Lower lobe of right lung (tissue), 2 donors: ENCODE measurements at regions not wholly inside any gene's neighbourhood (a gene's known extent, or its start where the extent isn't known, plus 50 kb on each side); places are given as distances from the start of the nearest gene placed in this dataset.

Experiments used
- ATAC-seq, 2 donors: fragments of 200-7000 bp; cut with Tn5 transposase; one replicate each; pipeline ENCODE4 v1.9.1; 2020 to 2022; ENCODE audit warnings: mild to moderate bottlenecking in 2 of 2, moderate library complexity in 2 of 2
- DNase-seq: peaks from one replicate; pipeline ENCODE4 v3.0.0-alpha.2; 2020
- H3K27ac ChIP-seq: fragments of 200-600 bp; one replicate; pipeline ENCODE4 v1.8.0; 2022
- H3K27me3 ChIP-seq: fragments of 200-600 bp; one replicate; pipeline ENCODE4 v1.8.0; 2022; ENCODE audit warnings: low read depth
- H3K36me3 ChIP-seq: fragments of 200-600 bp; one replicate; pipeline ENCODE4 v1.8.0; 2022; ENCODE audit warnings: mild to moderate bottlenecking
- H3K4me1 ChIP-seq: fragments of 200-600 bp; one replicate; pipeline ENCODE4 v1.8.0; 2022
- H3K4me3 ChIP-seq: fragments of 200-600 bp; one replicate; pipeline ENCODE4 v1.8.0; 2022; ENCODE audit warnings: mild to moderate bottlenecking
- H3K9me3 ChIP-seq: fragments of 200-600 bp; one replicate; pipeline ENCODE4 v1.8.0; 2022
- intact Hi-C: fragments of 100-400 bp; cut with DNase I; formaldehyde crosslinking; loops from one replicate; pipeline ENCODE4 v1.11.0; 2022
- TF ChIP-seq, protein P1 (sequence below): fragments of 200-600 bp; IDR thresholded peaks from one replicate; pipeline ENCODE4 v1.8.0; 2022; ENCODE audit warnings: antibody characterized with exemption, mild to moderate bottlenecking
- donor health status: DM: no; HTN: yes; CAD: no; lungs with severe emphysema.

DNA sequence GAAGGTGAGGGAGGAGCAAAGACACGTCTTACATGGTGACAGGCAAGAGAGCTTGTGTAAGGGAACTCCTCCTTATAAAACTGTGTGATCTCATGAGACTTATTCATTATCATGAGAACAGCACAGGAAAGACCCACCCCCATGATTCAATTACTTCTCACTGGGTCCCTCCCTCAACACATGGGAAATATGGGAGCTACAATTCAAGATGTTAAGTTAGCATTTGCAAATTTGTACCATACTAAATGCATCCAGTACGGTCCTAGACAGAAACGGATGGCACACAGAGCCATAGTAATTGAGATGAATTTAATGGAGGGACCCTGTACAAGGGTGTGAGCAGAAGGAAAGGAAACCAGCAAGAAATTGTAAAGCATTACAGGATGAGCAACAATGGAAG is 765.8 kb upstream of the API5 start:
- intact Hi-C loops, result no loop called here

DNA sequence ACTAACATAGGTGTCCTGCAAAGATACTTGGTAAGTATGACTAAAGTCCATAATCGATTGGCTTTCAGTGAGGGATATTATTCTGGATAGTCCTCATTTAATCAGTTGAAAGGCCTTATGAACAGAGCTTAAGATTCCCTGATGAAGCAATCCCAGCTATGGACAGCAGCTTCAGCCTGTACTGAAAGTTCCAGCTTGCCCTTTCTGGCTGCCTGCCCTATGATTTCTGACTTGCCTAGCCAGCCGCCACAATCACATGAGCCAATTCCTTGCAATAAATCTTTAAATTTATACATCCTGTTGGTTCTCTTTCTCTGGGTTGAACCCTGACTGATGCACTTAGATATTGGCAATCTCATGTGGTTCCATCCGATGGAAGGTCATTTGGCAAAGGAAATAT is 759.0 kb upstream of the API5 start:
- no peaks in the 10 kb centered on the region for H3K4me1 ChIP-seq
- TF ChIP-seq, protein P1, sequence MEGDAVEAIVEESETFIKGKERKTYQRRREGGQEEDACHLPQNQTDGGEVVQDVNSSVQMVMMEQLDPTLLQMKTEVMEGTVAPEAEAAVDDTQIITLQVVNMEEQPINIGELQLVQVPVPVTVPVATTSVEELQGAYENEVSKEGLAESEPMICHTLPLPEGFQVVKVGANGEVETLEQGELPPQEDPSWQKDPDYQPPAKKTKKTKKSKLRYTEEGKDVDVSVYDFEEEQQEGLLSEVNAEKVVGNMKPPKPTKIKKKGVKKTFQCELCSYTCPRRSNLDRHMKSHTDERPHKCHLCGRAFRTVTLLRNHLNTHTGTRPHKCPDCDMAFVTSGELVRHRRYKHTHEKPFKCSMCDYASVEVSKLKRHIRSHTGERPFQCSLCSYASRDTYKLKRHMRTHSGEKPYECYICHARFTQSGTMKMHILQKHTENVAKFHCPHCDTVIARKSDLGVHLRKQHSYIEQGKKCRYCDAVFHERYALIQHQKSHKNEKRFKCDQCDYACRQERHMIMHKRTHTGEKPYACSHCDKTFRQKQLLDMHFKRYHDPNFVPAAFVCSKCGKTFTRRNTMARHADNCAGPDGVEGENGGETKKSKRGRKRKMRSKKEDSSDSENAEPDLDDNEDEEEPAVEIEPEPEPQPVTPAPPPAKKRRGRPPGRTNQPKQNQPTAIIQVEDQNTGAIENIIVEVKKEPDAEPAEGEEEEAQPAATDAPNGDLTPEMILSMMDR, result no peak
- no peak for ATAC-seq
- intact Hi-C loops, result no loop called here
- no peak for DNase-seq
- no peaks in the 10 kb centered on the region for H3K36me3 ChIP-seq
- H3K4me3 ChIP-seq, result no peak overlapping the region
- no peaks in the 10 kb centered on the region for H3K9me3 ChIP-seq
- no peaks in the 10 kb centered on the region for H3K27me3 ChIP-seq
- no peak overlapping the region for H3K27ac ChIP-seq

More for the DNA sequence above, 765.8 kb upstream of the API5 start:
- Histone ChIP-seq H3K4me1 (no peaks in the 10 kb centered on the region), H3K27me3 (no peaks in the 10 kb centered on the region), H3K4me3 (no peak overlapping the region), H3K9me3 (no peaks in the 10 kb centered on the region), H3K36me3 (no peaks in the 10 kb centered on the region), H3K27ac (no peak overlapping the region)
- TF ChIP-seq, protein P1, result no peak
- DNase-seq, result no peak
- ATAC-seq, result no peak

DNA sequence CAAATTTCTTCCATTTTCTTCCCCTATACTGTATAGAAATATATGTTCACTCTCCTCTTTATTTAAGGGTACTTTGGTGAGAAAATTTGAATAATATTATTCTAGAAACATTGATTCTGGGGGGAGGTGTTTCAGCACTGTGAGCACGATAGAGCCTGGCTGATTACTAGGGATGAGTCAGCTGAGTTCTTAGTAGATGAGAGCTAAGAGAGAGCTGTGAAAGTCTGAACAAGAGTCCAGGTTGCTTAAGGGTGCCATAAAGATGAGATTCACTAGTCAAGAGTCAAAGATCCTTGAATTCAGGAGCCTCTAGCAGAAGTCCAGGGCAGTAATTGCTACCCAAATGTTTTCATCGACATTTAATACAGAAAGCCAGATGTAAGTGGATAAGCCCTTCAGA is 756.6 kb upstream of the API5 start:
- no peaks in the 10 kb centered on the region for H3K4me1 ChIP-seq
- DNase-seq (no peak), ATAC-seq (no peak)
- H3K27me3 ChIP-seq, result no peaks in the 10 kb centered on the region
- TF ChIP-seq, protein P1, result no peak
- no peak overlapping the region for H3K4me3 ChIP-seq
- intact Hi-C loops, result no loop called here
- no peak overlapping the region for H3K27ac ChIP-seq
- H3K9me3 ChIP-seq, result no peaks in the 10 kb centered on the region
- H3K36me3 ChIP-seq, result no peaks in the 10 kb centered on the region

DNA sequence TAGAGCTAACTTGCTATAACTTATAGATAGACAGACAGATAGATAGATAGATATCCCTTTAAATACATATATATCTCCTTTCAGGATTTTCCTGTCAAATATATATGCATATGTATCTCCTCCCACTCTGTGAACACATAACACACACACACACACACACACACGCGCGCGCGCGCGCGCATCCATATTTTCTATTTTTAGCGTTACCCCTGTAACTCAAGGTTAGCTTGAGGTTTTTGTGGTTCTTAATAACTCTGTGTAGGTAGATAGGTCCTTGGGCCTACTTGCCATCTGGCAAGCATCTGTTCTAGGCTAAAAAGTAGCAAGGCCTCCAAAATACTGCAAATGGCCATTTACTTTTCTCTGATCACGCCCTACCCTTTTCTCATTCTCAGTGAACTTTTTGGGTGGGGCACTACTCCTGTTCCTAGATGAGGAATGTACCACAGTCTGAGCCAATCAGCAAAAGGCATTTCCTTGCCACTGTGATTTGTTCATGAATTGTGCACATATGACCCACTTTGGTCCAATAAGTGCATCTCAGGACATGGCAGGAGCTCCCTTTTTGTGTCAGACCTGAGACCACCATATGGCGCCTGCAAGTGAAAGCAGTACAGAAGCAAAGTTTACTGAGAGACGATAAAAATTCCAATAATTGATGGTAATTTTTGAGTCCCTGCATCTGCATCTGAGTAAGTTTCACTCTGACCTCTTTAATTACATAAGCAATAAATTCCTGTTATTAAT is 740.5 kb upstream of the API5 start:
- Histone ChIP-seq H3K27me3 (no peaks in the 10 kb centered on the region), H3K4me3 (no peak overlapping the region), H3K36me3 (no peaks in the 10 kb centered on the region), H3K27ac (no peak overlapping the region), H3K4me1 (no peaks in the 10 kb centered on the region), H3K9me3 (no peaks in the 10 kb centered on the region)
- DNase-seq (no peak), ATAC-seq (no peak)
- TF ChIP-seq, protein P1, result no peak
- intact Hi-C loops, result no loop called here

- intact Hi-C loops, result no loop called here
- Histone ChIP-seq H3K27ac (no peak overlapping the region), H3K27me3 (no peaks in the 10 kb centered on the region), H3K4me1 (no peaks in the 10 kb centered on the region), H3K4me3 (no peak overlapping the region), H3K9me3 (no peaks in the 10 kb centered on the region), H3K36me3 (no peaks in the 10 kb centered on the region)
- DNase-seq (no peak), ATAC-seq (no peak)
- TF ChIP-seq, protein P1, result no peak
Measured at GRCh38 chr11:42571878-42572610, 739.8 kb upstream of the API5 start.
